Right lobe of liver (tissue), 6 donors: ENCODE measurements at regions not wholly inside any gene's neighbourhood (a gene's known extent, or its start where the extent isn't known, plus 50 kb on each side); places are given as distances from the start of the nearest gene placed in this dataset.

Experiments
- ATAC-seq, 4 donors: fragments of 200-7000 bp; cut with Tn5 transposase; one replicate each; pipeline ENCODE4 v1.9.1; 2020; ENCODE audit warnings: mild to moderate bottlenecking in 4 of 4, moderate library complexity in 4 of 4
- DNase-seq, 3 donors: peaks; one replicate each; pipeline ENCODE4 v3.0.0-alpha.2; 2020
- H3K27ac ChIP-seq, 3 donors: fragments of 200-600 bp; one replicate each; pipeline ENCODE4 v1.8.0; 2022
- H3K27me3 ChIP-seq, 2 donors: fragments of 200-600 bp; one replicate each; pipeline ENCODE4 v1.8.0; 2022
- H3K36me3 ChIP-seq, 4 donors: fragments of 200-600 bp; sonication (generic) in 1 of 4; one replicate each; pipeline versions ENCODE4 v1.5.1 to v1.8.0; 2017 to 2022; ENCODE audit warnings: control low read depth in 1 of 4
- H3K4me1 ChIP-seq, 4 donors: fragments of 200-600 bp; sonication (generic) in 1 of 4; one replicate each; pipeline versions ENCODE4 v1.5.1 to v1.8.0; 2017 to 2022; ENCODE audit warnings: control low read depth in 1 of 4
- H3K4me3 ChIP-seq, 3 donors: fragments of 200-600 bp; one replicate each; pipeline ENCODE4 v1.8.0; 2022
- H3K9me3 ChIP-seq, 4 donors: fragments of 200-600 bp; sonication (generic) in 1 of 4; one replicate each; pipeline versions ENCODE4 v1.5.1 to v1.8.0; 2017 to 2022; ENCODE audit warnings: control low read depth in 1 of 4
- CTCF ChIP-seq, 4 donors: fragments of 200-600 bp in 3 of 4; fragments of 450-650 bp in 1 of 4; IDR thresholded peaks; one replicate each; pipeline versions ENCODE4 v1.5.1 to v1.8.0; 2016 to 2022; ENCODE audit warnings: antibody characterized with exemption in 4 of 4, mild to moderate bottlenecking in 2 of 4
- POLR2A ChIP-seq: fragments of 450-650 bp; IDR thresholded peaks from one replicate; pipeline ENCODE4 v1.6.1; 2017; ENCODE audit warnings: antibody characterized with exemption, mild to moderate bottlenecking
- WGBS: methylation state at CpG from one replicate; pipeline ENCODE4 v1.1.6; 2018; ENCODE audit warnings: low coverage, low lambda C conversion rate; ENCODE audit not compliant: insufficient coverage; ENCODE audit errors: missing lambda C conversion rate; 5-methylcytosine and 5-hydroxymethylcytosine counted together
- intact Hi-C, 2 donors: fragments of 100-400 bp; cut with DNase I; formaldehyde crosslinking; loops; one replicate each; pipeline versions ENCODE4 v1.11.2 to v1.14.1; 2022
- donor health status: DM: no; HTN: yes; CAD: no.
- donor health status: DM: no; HTN: no; CAD: no.
- donor health status: DM: no; HTN: no; CAD: no.
- donor health status: DM: no; HTN: yes; CAD: no.
- donor health status: DM: no; HTN: yes; CAD: no.

- whole genome bisulfite sequencing = 33% methylated on average over 3 of the region's 3 CpGs
- H3K27ac ChIP-seq = no peak overlapping the region
- intact Hi-C loops = no loop called here
Measured at GRCh38 chr9:78778318-78778717, 481.4 kb downstream of the PSAT1 start.

DNA sequence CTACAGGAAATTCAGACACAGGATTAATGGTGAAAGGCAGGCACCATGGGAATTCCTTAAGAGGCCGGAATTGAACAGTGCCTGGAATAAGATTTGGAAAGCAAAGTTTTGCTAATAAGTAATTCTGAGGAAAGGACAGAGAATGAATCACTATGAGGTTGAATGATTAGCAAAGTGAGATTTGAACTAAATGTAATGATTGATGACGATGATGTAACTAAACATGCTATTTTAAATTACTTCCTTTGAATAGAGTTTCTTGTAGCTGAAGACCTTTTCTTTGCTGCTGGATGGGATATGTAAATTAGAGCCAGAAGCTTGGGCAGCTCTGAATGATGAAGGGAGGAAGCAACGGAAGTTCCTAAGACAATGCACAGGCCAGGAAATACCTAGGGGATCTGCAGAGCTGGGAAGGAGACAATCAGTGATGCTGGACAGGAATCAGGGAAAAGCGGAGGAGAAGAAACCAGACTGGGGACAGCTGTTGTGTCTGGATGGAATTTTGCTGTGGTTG, 482.0 kb downstream of the PSAT1 start:
- no peaks in the 10 kb centered on the region for H3K36me3 ChIP-seq
- ATAC-seq (no peak), DNase-seq (no peak)
- intact Hi-C loops = no loop called here
- H3K9me3 ChIP-seq = no peaks in the 10 kb centered on the region
- no peaks in the 10 kb centered on the region for H3K27me3 ChIP-seq
- no peak for TF ChIP-seq POLR2A
- no peak for TF ChIP-seq CTCF (IDR thresholded peaks at IDR 0.05)
- H3K27ac ChIP-seq = no peak overlapping the region
- H3K4me1 ChIP-seq = no peaks in the 10 kb centered on the region
- 30% methylated on average over 3 of the region's 4 CpGs for WGBS
- no peak overlapping the region for H3K4me3 ChIP-seq

More at GRCh38 chr9:78778318-78778717, 481.4 kb downstream of the PSAT1 start:
- DNase-seq (no peak), ATAC-seq (no peak)
- Histone ChIP-seq H3K4me1 (no peaks in the 10 kb centered on the region), H3K9me3 (no peaks in the 10 kb centered on the region), H3K4me3 (no peak overlapping the region), H3K27me3 (no peaks in the 10 kb centered on the region), H3K36me3 (no peaks in the 10 kb centered on the region)
- no peak for TF ChIP-seq POLR2A

DNA sequence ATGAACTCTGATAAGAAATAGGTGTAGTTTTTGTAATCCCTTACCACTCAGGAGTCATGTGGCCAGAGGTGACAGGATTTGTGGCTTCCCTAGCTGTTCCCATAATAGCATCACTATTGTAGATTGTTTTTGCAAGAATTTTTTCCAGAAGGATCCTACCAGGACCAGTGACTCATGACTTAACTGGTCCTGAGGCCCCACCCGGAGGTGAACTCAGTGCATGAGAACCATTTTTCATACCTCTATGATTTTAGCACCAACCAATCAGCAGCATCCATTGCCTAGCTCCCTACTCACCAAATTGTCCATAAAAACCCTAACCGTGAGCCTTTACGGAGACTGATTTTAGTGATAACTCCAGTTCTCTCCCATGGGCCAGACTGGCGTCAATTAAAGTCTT, 484.8 kb downstream of the PSAT1 start:
- DNase-seq = no peak
- Histone ChIP-seq H3K4me1 (no peaks in the 10 kb centered on the region), H3K9me3 (no peaks in the 10 kb centered on the region), H3K4me3 (no peak overlapping the region), H3K27ac (no peak overlapping the region), H3K27me3 (no peaks in the 10 kb centered on the region), H3K36me3 (no peaks in the 10 kb centered on the region)
- no peak for ATAC-seq
- intact Hi-C loops = no loop called here
- TF ChIP-seq CTCF (IDR thresholded peaks at IDR 0.05) (no peak), POLR2A (no peak)
- 68% methylated on average over 4 of the region's 4 CpGs for WGBS

GRCh38 chr9:78782234-78782633, 485.3 kb downstream of the PSAT1 start:
- no peaks in the 10 kb centered on the region for H3K9me3 ChIP-seq
- no peaks in the 10 kb centered on the region for H3K27me3 ChIP-seq
- H3K4me1 ChIP-seq = no peaks in the 10 kb centered on the region
- no peak overlapping the region for H3K27ac ChIP-seq
- WGBS = 90% methylated on average over 3 of the region's 3 CpGs
- ATAC-seq (no peak), DNase-seq (no peak)
- no peaks in the 10 kb centered on the region for H3K36me3 ChIP-seq
- no peak overlapping the region for H3K4me3 ChIP-seq
- TF ChIP-seq CTCF (IDR thresholded peaks at IDR 0.05) (no peak), POLR2A (no peak)
- intact Hi-C loops = no loop called here

DNA sequence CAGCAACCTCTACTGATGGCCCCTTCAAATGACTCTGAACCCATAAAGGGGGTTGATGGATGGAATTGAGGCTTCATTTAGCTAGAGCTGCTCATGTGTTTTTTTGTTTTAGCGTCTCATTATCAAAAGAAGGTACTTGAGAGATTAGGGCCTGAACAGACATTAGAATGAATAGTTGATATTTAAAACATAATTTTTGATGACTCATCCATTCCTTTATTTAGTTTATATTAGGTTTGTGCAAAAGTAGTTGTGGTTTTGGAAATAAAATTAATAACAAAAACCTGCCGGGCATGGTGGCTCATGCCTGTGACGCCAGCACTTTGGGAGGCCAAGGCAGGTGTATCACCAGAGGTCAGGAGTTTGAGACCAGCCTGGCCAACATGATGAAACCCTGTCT, 485.9 kb downstream of the PSAT1 start:
- H3K27me3 ChIP-seq = no peaks in the 10 kb centered on the region
- ATAC-seq = no peak
- no peak overlapping the region for H3K4me3 ChIP-seq
- DNase-seq = no peak
- intact Hi-C loops = no loop called here
- no peaks in the 10 kb centered on the region for H3K9me3 ChIP-seq
- no peaks in the 10 kb centered on the region for H3K36me3 ChIP-seq
- TF ChIP-seq CTCF (IDR thresholded peaks at IDR 0.05) = no peak
- TF ChIP-seq POLR2A = no peak
- 85% methylated on average over 3 of the region's 3 CpGs for WGBS
- no peaks in the 10 kb centered on the region for H3K4me1 ChIP-seq
- no peak overlapping the region for H3K27ac ChIP-seq
